ENCODE measurements at regions not wholly inside any gene's neighbourhood (a gene's known extent, or its start where the extent isn't known, plus 50 kb on each side); places are given as distances from the start of the nearest gene placed in this dataset.
"Not testable (repeated sequence)": the region's sequence is repeated elsewhere in the genome, so short reads cannot be mapped to it uniquely, and the experiment has no call there.

GRCh38 chr16:19980632-19981265 lies 92.9 kb downstream of the GPR139 start:
- no peak for DNase-seq

- DNase-seq: no peak
These were observed 94.1 kb downstream of the GPR139 start for GRCh38 chr16:19979638-19980037.

- no peak for DNase-seq
These were observed 90.0 kb upstream of the GPRC5B start for GRCh38 chr16:19974607-19975006.

- DNase-seq: no peak
These were observed 87.5 kb upstream of the GPRC5B start for GRCh38 chr16:19972111-19972510.

- DNase-seq: peak; percentile 49
These were observed 84.4 kb upstream of the GPRC5B start for GRCh38 chr16:19968891-19969683.

GRCh38 chr16:19967963-19968362 lies 83.3 kb upstream of the GPRC5B start:
- no peak for DNase-seq

GRCh38 chr16:19967561-19967960 lies 82.9 kb upstream of the GPRC5B start:
- DNase-seq: no peak

- DNase-seq: peak; percentile 39
These were observed 78.7 kb upstream of the GPRC5B start for GRCh38 chr16:19963301-19963700.

- DNase-seq: no peak
These were observed 75.5 kb upstream of the GPRC5B start for GRCh38 chr16:19960183-19960582.

GRCh38 chr16:19959736-19960135 lies 75.1 kb upstream of the GPRC5B start:
- no peak for DNase-seq

GRCh38 chr16:19955896-19956295 lies 71.2 kb upstream of the GPRC5B start:
- not testable (repeated sequence) for DNase-seq

GRCh38 chr16:19955084-19955483 lies 70.4 kb upstream of the GPRC5B start:
- not testable (repeated sequence) for DNase-seq

GRCh38 chr16:19948186-19949104 lies 63.8 kb upstream of the GPRC5B start:
- DNase-seq: no peak

GRCh38 chr16:19945934-19946333 lies 61.3 kb upstream of the GPRC5B start:
- DNase-seq: no peak

GRCh38 chr16:19940195-19940594 lies 55.5 kb upstream of the GPRC5B start:
- DNase-seq: no peak

- DNase-seq: no peak
These were observed 54.9 kb upstream of the GPRC5B start for GRCh38 chr16:19939553-19939952.

- DNase-seq: no peak
These were observed 53.9 kb upstream of the GPRC5B start for GRCh38 chr16:19938536-19938935.

- no peak for DNase-seq
These were observed 51.8 kb upstream of the GPRC5B start for GRCh38 chr16:19936441-19936840.

- no peak for DNase-seq
These were observed 51.0 kb upstream of the GPRC5B start for GRCh38 chr16:19935694-19936093.
